ENCODE measurements at regions not wholly inside any gene's neighbourhood (a gene's known extent, or its start where the extent isn't known, plus 50 kb on each side); places are given as distances from the start of the nearest gene placed in this dataset.
"Not testable (repeated sequence)": the region's sequence is repeated elsewhere in the genome, so short reads cannot be mapped to it uniquely, and the experiment has no call there.

- DNase-seq (ENCODE audit: low spot score): no peak
Measured at GRCh38 chr17:5869041-5869745, 201.0 kb upstream of the WSCD1 start.

DNA sequence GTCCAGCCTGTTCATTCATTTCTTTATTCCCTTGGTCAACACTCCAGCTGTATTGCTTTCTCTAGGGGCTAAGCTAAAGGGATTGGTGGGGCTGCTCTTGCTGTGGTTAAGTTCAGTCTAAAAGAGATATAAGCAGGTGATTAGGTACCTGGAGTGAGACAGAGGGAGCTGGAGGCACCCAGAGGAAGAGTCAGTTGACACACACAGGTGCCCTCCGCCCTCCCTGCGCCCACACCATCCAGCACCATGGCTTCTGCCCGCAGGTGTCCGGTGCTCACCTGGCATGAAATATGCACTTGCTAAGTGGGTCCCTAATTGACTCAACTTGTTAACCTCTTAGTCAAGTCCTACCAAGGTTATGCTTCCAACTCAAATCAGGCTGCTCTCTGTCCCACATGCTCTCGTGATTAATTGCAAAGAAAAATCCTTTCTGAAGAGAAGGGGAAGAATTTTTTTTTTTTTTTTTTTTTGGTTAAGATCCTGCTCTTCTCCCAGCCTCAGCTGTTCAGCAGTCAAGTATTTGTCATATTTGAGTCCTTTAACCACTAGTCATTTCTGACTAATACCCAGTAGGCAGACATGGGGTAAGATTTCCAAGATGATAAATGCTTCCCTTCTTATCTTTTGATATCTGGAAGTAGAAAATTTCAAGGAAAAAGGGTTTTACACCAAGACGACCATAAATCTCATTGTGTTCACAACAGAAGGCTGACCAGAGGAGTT lies 199.8 kb upstream of the WSCD1 start:
- peak; percentile 59 for DNase-seq (ENCODE audit: low spot score)

DNA sequence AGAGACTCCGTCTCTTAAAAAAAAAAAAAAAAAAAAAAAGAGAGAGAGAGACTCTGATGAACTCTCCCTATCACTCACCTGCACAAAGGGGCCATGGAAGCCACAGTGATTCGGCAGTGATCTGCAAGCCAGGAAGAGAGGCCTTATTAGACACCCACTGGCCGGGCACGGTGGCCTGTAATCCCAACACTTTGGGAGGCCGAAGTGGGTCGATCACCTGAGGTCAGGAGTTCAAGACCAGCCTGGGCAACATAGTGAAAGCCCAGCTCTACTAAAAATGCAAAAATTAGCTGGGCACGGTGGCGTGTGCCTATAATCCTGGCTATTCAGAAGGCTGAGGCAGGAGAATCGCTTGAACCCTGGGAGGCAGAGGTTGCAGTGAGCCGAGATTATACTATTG lies 198.5 kb upstream of the WSCD1 start:
- no peak for DNase-seq (ENCODE audit: low spot score)

DNA sequence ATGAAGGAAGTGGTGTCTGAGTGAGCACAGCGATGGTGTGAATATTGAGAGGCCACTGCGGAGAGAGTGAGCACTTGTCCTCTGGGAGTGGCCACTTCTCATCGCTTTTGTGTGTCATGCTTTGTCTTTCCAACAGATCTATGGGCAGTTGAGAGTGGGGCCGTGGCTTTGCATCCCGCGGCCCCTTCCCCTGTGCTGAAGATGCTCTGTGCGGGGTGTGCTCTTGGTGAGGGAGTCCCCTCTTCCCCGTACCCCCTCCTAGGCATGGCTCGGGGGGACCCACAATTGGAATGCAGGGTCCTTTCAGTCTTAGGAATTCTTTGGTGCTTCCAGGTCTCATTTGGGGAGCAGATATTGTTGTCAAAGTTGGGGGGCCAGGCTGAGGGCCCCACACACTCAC lies 197.3 kb upstream of the WSCD1 start:
- DNase-seq (ENCODE audit: low spot score): no peak

- DNase-seq (ENCODE audit: low spot score): no peak
Measured at GRCh38 chr17:5873781-5874180, 196.4 kb upstream of the WSCD1 start.

- no peak for DNase-seq (ENCODE audit: low spot score)
Measured at GRCh38 chr17:5874486-5874885, 195.7 kb upstream of the WSCD1 start.

GRCh38 chr17:5877366-5877765 lies 192.8 kb upstream of the WSCD1 start:
- DNase-seq (ENCODE audit: low spot score): no peak

DNA sequence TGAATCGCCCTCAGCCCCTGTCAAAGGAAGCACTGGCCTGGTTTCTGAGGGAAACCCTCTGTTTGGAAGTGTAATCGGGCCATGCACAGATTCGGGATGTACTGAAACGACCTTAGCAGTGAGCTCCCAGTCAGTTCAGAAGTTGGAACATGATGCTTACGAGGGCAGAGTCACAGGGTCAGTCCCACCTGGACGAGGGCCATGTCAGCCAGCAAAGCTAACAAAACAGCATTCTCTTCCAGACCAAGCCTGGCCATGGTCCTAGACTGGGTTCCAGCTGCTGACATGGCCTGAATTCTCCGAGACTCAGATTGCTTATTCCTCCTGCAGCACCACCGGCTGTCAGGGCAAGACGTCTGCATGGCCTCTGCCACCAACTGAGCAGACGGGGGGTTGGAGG lies 192.2 kb upstream of the WSCD1 start:
- no peak for DNase-seq (ENCODE audit: low spot score)

DNA sequence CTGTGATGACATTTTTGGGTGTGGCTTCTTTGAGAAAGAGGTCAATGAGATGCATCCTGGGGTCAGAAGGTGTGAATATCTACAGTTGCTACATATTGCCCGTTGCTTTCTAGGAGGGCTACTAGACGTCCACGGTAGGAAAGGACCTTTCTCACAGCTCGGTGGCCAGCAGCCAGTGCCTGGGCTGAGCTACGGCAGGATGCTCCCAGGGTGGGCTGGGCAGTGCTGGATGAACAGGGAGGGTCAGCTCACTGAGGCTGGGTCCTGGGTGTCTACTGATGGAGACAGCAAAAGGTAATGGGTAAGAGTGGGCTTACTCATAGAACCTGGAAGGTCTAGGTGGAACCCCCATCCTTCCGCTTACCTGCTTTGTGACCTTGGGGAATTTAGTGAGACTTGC lies 188.3 kb upstream of the WSCD1 start:
- DNase-seq (ENCODE audit: low spot score): no peak

GRCh38 chr17:5883775-5884665 lies 186.2 kb upstream of the WSCD1 start:
- peak; percentile 41 for DNase-seq (ENCODE audit: low spot score)

DNA sequence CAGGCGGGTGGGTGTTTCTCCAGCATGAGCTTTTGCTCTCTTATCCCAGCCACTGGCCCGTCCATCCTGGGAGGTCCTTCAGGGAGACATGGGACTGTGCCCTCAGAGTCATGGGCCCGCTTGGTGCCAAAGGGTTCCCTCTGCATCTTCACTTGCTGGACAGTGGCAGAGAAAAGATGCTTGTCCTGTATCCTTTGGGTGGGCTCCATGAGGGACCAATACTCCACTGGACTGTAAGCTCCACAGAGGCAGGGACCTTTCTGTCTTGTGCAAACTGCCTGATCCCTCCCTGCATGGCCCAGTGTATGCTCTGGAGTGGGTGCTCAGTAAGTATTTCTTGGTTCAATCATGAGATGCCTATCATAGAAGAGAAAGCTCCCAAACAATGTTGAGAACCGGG lies 184.8 kb upstream of the WSCD1 start:
- DNase-seq (ENCODE audit: low spot score): no peak

DNA sequence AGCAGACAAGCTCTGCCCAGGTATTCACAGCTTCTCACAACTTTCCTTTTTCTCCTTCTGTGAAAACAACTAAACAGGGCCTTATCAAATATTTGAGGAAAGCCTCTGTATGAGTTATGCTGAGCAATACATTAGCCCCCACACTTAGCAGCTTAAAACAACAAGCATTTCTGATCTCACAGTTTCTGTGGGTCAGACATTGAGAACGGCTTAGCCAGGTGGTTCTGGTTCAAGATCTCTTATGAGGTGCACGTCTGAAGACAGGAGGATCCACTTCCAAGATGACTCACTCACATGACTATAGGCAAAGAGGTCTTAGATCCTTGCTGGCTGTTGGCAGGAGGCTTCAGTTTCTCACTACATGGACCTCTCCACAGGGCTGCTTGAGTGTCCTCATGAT lies 181.4 kb upstream of the WSCD1 start:
- peak; percentile 20 for DNase-seq (ENCODE audit: low spot score)

DNA sequence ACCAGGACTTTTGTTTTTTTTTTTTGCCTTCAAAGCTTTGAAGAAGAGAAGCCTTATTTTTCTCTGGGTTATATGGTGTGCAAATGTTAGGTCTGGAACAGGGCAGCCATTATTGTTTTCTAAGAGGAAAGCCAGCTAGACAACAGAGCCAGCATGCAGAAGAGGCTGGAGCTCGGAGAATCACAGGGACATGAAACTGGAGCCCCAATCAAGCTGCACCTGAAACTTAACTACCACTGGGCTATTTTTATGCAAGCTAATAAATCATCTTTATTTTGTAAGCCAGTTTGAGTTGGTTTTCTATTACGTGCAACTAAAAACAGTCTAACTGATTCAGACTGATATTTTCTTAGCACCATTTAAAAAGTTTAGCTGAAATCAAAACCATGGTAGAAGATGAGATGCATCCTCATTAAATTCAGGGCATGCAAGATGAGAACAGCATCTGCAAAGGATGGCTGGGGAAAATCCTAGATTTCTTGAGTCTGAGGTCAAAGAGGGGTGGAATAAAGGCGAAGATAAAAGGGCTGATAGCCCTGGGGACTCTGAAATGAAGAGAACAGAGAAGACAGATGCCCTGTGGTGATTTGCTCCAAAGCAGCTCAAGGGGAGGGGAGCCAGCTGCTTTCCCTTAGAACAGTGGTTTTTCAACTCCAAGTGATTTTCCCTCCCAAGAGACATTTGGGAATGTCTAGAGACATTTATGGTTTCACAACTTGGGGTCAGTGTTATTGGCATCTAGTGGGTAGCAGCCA lies 177.1 kb upstream of the WSCD1 start:
- no peak for DNase-seq (ENCODE audit: low spot score)

- no peak for DNase-seq (ENCODE audit: low spot score)
Measured at GRCh38 chr17:5893741-5894140, 176.4 kb upstream of the WSCD1 start.

GRCh38 chr17:5895276-5895675 lies 174.9 kb upstream of the WSCD1 start:
- no peak for DNase-seq (ENCODE audit: low spot score)

DNA sequence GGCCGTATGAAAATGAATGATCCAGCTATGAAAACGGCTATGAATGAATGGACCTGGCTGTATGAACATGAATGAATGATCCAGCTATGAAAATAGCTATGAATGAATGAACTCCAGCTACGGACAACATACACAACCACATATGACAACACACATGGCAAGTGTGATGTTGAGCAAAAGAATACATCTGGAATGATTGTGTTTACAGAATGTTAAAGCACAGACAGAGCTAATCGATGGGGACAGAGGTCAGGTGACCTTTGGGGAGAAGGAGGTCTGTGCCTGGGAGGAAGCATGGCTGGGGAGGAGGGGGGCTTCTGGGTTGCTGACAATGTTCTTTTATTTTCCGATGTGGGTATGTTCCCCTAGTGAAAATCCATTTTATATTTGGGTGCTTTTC lies 174.0 kb upstream of the WSCD1 start:
- DNase-seq (ENCODE audit: low spot score): no peak

DNA sequence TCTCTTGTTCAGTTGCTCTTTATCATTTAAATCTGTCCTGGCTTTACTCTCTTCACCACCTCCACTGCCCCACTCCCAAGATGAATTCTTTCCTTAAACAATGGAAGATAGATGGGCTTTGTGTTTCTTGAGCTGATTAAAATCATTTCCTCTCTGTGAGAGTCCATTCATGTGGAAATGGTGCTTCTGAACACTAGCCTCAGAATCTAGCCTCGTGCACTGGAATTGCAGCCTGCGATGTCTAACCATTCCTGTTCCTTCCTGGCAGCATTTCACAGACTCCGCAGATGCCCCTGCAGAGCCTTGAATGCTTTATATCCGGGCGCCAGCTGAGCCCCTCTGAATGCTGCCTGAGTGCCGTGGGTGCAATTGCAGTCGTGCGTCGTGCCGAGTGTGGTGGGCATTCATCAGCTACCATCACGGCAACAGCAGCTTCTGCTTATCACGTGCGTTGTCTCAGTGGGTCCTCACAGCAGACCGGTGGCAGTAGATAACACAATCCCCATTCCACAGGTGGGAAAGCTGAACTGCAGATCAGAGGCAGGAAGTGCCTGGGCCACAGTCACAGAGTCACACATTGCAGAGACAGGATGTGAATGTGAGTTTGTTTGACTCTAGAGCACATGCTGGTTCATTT lies 172.8 kb upstream of the WSCD1 start:
- DNase-seq (ENCODE audit: low spot score): no peak

GRCh38 chr17:5897981-5898380 lies 172.2 kb upstream of the WSCD1 start:
- DNase-seq (ENCODE audit: low spot score): not testable (repeated sequence)

DNA sequence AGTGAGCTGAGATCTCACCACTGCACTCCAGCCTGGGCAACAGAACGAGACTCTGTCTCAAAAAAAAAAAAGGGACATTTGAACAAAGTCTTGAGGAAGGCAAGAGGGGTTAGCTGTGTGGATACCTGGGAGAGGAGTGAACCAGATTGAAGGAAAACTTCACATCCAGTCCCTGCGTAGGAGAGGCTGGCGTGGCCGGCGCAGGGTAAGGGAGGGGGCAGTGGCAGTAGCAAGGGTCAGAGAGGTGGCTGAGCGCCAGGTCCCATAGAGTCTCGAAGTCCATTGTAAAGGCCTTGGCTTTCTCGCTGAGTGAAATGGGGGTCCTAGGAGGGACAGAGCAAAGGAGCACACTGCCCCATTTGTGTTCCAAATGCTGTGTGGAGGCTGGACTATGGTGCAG lies 171.8 kb upstream of the WSCD1 start:
- DNase-seq (ENCODE audit: low spot score): no peak

- DNase-seq (ENCODE audit: low spot score): no peak
Measured at GRCh38 chr17:5899496-5900195, 170.5 kb upstream of the WSCD1 start.

GRCh38 chr17:5901731-5902130 lies 168.4 kb upstream of the WSCD1 start:
- DNase-seq (ENCODE audit: low spot score): no peak
